Skeletal muscle satellite cell (primary cell): ENCODE measurements at regions not wholly inside any gene's neighbourhood (a gene's known extent, or its start where the extent isn't known, plus 50 kb on each side); places are given as distances from the start of the nearest gene placed in this dataset.
"Not testable (repeated sequence)": the region's sequence is repeated elsewhere in the genome, so short reads cannot be mapped to it uniquely, and the experiment has no call there.

Experiments
- H3K27me3 ChIP-seq: 2 replicates; pipeline ENCODE4 v1.7.0; 2013; ENCODE audit warnings: low read length; ENCODE audit not compliant: control insufficient read depth, insufficient read depth
- H3K36me3 ChIP-seq: 2 replicates; pipeline ENCODE4 v1.7.0; 2013; ENCODE audit warnings: mild to moderate bottlenecking, control low read depth, low read length; ENCODE audit not compliant: insufficient read depth
- H3K4me1 ChIP-seq: 2 replicates; pipeline ENCODE4 v1.7.0; 2013; ENCODE audit warnings: low read length; ENCODE audit not compliant: control insufficient read depth, insufficient read depth
- H3K4me2 ChIP-seq: 2 replicates; pipeline ENCODE4 v1.7.0; 2013; ENCODE audit warnings: mild to moderate bottlenecking, low read length
- H3K4me3 ChIP-seq: 2 replicates; pipeline ENCODE4 v1.7.0; 2013; ENCODE audit warnings: low read length
- H3K9ac ChIP-seq: 2 replicates; pipeline ENCODE4 v1.7.0; 2013; ENCODE audit warnings: mild to moderate bottlenecking, low read depth, low read length, moderate library complexity
- H3K9me3 ChIP-seq: replicated peaks from 2 replicates; pipeline ENCODE4 v1.7.0; 2013; ENCODE audit warnings: mild to moderate bottlenecking, control low read depth, low read length

DNA sequence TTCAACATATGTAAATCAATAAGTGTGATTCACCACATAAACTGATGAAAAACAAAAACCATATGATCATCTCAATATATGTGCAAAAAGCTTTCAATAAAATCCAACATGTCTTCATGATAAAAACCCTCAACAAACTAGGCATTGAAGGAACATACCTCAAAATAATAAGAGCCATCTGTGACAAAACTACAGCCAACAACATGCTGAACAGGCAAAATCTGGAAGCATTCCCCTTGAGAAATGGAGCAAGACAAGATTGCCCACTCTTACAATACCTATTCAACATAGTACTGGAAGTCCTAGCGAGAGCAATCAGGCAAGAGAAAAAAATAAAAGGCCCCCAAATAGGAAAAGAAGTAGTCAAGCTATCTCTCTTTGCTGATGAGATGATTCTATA is 76.5 kb downstream of the OTOR start:
- H3K4me3 ChIP-seq = no peak overlapping the region

DNA sequence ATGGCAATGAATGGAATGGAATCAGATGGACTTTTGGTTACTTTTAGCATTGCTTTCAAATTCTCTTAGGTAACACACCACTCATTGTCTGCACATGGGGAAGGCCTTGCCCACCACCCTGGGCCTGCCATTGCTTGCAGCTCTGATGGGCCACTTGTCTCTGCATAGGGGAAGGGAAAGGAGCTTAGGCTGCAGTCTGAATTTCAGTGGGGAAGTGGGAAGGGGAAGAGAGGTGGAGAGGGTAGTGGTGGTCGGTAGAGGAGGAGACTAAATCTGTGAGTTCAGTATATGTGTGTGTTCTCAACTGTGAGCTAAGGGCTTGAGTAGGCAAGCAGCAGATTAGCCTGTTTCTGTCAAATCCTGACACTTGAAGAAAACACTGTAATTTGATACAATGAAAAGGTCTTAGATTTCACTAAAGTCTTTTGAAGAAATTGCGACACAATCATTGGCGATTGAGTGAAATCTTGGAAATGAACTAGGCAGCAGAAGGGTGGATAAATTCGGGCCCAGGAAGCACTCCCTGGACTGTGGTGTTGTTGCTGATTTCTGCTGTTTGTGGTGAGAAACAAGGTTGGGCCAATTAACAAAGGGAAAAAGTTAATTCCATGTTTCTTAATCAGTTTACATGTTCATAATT is 80.6 kb downstream of the OTOR start:
- no peak overlapping the region for H3K9ac ChIP-seq
- no peak overlapping the region for H3K4me3 ChIP-seq
- no peaks in the 10 kb centered on the region for H3K36me3 ChIP-seq
- no peak overlapping the region for H3K4me2 ChIP-seq
- H3K4me1 ChIP-seq = no peaks in the 10 kb centered on the region
- H3K27me3 ChIP-seq = no peaks in the 10 kb centered on the region
- H3K9me3 ChIP-seq = no peaks in the 10 kb centered on the region

More for the DNA sequence above, 76.5 kb downstream of the OTOR start:
- Histone ChIP-seq H3K9ac (no peak overlapping the region), H3K4me2 (no peak overlapping the region), H3K36me3 (no peaks in the 10 kb centered on the region), H3K27me3 (no peaks in the 10 kb centered on the region), H3K4me1 (no peaks in the 10 kb centered on the region), H3K9me3 (no peaks in the 10 kb centered on the region)

DNA sequence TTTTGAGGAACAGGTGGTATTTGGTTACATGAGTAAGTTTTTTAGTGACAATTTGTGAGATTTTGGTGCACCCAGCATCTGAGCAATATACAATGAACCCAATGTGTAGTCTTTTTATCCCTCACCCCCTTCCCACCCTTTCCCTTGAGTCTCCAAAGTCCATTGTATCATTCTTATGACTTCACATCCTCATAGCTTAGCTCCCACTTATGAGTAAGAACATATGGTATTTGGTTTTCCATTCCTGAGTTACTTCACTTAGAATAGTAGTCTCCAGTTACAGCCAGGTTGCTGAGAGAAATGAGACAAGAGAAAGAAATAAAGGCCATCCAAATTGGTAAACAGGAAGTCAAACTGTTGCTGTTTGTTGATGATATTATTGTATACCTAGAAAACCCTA is 87.5 kb downstream of the OTOR start:
- not testable (repeated sequence) for H3K27me3 ChIP-seq, H3K4me1 ChIP-seq, H3K4me2 ChIP-seq, H3K9me3 ChIP-seq, H3K36me3 ChIP-seq, H3K4me3 ChIP-seq, H3K9ac ChIP-seq

DNA sequence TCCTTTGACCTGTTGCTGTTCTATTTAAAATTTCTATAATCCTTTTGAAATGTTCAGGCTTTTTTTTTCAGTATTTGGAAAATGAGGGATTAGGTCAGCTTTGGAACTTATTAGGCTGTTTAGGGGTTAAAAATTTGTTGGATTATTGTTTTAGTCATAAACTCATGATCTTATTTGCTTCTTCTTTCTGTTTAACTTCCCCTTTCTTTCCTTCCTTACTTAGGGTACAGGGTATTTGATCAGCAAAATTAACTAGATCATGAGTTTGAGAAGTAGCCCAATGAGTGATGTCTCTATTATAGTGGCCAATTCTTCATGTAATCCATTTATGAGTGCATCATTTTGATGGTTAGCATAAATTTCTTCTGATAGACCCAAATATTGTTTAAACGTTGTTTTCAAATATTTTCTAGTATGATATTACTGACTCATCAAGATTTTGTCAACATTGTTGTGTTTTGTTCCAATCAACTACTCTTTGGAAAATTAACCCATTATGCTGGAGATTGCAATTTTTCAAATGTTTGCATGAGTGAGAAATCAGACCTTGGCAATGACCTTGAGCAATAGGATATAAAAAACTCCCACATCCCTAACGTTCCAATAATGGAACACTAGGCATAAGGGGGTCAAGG is 94.4 kb downstream of the OTOR start:
- H3K4me3 ChIP-seq = no peak overlapping the region
- H3K36me3 ChIP-seq = no peaks in the 10 kb centered on the region
- no peaks in the 10 kb centered on the region for H3K4me1 ChIP-seq
- peaks cover 8% of the 10 kb centered on the region for H3K27me3 ChIP-seq
- H3K9ac ChIP-seq = no peak overlapping the region
- no peaks in the 10 kb centered on the region for H3K9me3 ChIP-seq
- no peak overlapping the region for H3K4me2 ChIP-seq

DNA sequence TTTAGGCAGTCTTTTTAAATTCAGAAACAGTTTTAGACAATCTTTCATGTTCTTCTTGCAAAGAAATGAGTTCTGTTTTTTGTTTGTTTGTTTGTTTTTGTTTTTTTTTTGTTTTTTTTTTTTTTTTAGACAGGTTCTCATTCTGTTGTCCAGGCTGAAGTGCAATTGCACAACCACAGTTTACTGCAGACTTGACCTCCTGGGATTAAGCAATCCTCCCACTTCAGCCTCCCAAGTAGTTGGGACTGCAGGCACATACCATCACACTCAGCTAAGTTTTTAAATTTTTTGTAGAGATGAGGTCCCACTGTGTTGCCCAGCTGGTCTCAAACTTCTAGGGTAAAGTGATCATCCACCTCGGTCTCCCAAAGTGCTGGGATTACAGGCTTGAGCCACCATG is 96.2 kb downstream of the OTOR start:
- Histone ChIP-seq H3K4me1 (no peaks in the 10 kb centered on the region), H3K27me3 (peaks cover 8% of the 10 kb centered on the region), H3K36me3 (no peaks in the 10 kb centered on the region), H3K4me2 (no peak overlapping the region), H3K9ac (no peak overlapping the region), H3K4me3 (no peak overlapping the region), H3K9me3 (no peaks in the 10 kb centered on the region)

DNA sequence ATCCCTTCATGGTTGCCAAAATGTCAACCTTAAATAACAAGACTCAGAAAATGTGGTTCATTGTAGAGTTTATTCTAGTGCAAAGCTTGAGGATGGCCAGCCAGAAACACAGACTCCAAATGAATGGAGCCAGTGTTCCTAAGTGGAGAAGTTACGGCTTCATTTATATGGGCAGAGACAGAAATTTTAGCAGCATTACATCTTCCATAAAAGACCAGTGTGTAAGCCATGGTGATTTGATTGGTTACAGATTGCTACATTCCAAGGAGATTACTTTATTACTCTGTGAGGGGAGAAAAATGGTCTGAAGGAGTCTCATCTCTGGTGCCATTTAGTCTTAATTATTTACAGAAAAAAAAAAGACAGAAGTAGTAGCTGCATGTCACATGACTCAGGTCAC is 97.8 kb downstream of the OTOR start:
- H3K9me3 ChIP-seq = no peaks in the 10 kb centered on the region
- H3K27me3 ChIP-seq = peaks cover 8% of the 10 kb centered on the region
- no peak overlapping the region for H3K4me2 ChIP-seq

DNA sequence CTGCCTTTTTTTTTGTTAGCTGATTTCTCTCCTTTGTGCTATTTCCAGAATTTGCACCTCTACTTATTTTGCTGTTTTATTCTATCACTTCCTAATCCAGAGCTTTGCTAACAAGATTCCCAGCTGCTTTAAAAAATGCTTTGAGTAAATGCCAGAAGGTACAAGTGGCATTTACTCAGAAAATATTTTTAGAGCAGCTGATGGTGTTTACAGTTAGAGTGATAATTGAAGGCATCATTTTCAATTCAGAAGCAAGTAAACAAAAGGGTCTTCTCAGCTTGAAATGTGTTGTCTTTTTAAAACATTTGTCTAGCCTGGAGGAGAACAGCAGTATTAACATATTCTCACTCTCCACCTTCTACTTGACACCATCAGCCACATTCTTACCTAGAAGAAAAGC is 99.9 kb downstream of the OTOR start:
- H3K27me3 ChIP-seq = peaks cover 8% of the 10 kb centered on the region
- H3K36me3 ChIP-seq = no peaks in the 10 kb centered on the region
- no peak overlapping the region for H3K9ac ChIP-seq
- H3K4me1 ChIP-seq = no peaks in the 10 kb centered on the region
- H3K4me3 ChIP-seq = no peak overlapping the region
- no peak overlapping the region for H3K4me2 ChIP-seq
- H3K9me3 ChIP-seq = no peaks in the 10 kb centered on the region

More for the DNA sequence above, 97.8 kb downstream of the OTOR start:
- H3K4me1 ChIP-seq = no peaks in the 10 kb centered on the region
- no peak overlapping the region for H3K9ac ChIP-seq
- H3K36me3 ChIP-seq = no peaks in the 10 kb centered on the region
- no peak overlapping the region for H3K4me3 ChIP-seq

DNA sequence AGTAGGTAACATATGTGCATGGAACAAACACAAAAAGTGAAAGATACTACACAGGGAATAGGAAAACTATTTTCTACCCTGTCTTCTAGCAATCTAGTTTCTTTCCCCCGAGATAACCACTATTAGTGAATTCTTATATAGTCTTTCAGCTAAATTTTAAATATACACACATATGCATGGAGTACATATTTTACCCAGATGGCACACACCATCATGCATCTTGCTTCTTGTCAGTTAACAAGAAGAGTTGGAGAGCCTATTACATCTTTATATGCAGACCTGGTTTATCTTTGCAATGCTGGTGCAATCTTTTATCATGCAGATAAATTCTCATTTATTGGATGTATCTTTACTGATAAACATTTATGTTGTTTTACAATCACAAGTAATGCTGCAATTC is 100.4 kb downstream of the OTOR start:
- no peaks in the 10 kb centered on the region for H3K4me1 ChIP-seq

DNA sequence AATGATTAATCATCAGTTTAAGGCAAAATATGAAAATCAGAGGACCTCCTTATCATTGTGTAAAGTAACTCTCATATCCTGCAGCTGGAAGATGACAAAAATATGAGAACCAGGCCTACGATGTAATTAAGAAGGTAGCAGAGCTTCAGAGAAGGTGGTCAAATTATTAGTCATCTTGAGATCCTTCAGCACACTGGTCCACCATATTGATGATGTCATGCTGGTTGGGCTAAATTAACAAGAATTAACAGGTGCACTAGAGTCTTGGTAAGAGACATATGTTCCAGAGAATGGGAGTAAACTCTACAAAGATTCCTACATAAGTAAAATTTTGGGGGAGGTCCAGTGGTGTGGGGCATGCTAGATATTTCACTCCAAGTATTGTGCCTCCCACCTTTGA is 112.8 kb downstream of the OTOR start:
- no peak overlapping the region for H3K9ac ChIP-seq
- H3K9me3 ChIP-seq = no peaks in the 10 kb centered on the region
- H3K4me3 ChIP-seq = no peak overlapping the region
- no peaks in the 10 kb centered on the region for H3K27me3 ChIP-seq
- no peak overlapping the region for H3K4me2 ChIP-seq
- H3K36me3 ChIP-seq = no peaks in the 10 kb centered on the region
- no peaks in the 10 kb centered on the region for H3K4me1 ChIP-seq

More for the DNA sequence above, 100.4 kb downstream of the OTOR start:
- no peak overlapping the region for H3K4me2 ChIP-seq
- H3K36me3 ChIP-seq = no peaks in the 10 kb centered on the region
- H3K27me3 ChIP-seq = peaks cover 8% of the 10 kb centered on the region
- no peak overlapping the region for H3K9ac ChIP-seq
- no peak overlapping the region for H3K4me3 ChIP-seq
- H3K9me3 ChIP-seq = no peaks in the 10 kb centered on the region

DNA sequence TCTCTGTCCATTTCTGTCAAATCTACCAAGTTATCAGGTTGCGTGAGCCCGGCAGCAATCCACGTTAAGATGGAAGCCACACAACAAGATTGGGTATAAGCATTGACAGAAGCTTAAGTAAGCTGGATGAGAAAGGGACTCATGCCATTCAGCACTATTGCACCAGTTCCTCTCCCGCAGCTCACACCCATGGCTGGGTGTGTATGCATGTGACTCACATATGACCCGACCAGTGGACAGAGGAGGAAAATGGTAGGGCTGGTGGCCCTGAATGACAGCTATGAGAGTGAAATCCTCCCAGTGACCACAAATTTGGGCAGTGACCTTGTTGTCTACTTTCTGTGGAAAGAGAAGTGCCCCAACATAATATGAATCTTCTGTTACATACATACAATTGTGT is 113.5 kb downstream of the OTOR start:
- Histone ChIP-seq H3K9ac (no peak overlapping the region), H3K9me3 (no peaks in the 10 kb centered on the region), H3K4me3 (no peak overlapping the region), H3K4me1 (no peaks in the 10 kb centered on the region), H3K36me3 (no peaks in the 10 kb centered on the region), H3K4me2 (no peak overlapping the region), H3K27me3 (no peaks in the 10 kb centered on the region)

DNA sequence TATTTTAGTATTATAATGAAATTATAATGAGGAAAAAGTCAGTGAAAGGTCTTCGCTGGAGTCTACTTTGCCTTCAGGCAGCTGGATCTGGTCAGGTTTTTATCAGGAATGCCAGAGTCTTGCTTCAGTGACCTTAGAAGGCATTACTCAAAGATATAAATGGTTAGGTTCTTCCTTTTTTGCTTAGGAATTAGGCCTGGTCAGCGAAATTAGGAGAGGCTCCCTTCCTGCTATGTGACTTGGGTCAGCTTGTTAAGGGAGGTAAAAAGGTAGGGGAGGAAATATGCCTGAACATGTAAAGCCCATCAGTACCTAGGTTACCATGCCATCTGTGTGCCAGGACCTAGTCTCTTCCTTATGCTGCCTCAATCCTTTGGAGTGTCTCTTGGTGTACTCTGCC is 115.1 kb downstream of the OTOR start:
- no peaks in the 10 kb centered on the region for H3K4me1 ChIP-seq
- H3K9ac ChIP-seq = no peak overlapping the region
- no peaks in the 10 kb centered on the region for H3K36me3 ChIP-seq

DNA sequence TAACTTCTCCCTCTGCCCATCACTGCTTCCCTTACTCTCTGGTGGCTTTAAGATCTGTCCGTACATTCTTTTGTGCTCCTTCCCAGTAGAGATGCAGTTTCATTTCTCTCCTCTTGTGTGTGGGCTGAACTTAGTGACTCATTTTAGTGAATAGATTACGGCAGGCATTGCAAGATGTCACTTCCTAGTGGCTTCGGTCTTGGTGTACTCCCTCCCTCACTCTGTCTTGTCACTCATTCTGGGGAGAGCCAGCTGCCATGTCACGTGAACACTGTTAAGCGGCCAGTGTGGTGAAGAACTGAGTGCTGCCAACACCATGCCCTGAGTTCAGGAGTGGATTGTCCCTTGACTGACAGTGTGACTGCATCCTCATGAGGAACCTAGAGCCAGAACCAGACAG is 115.9 kb downstream of the OTOR start:
- no peak overlapping the region for H3K9ac ChIP-seq
- H3K27me3 ChIP-seq = no peaks in the 10 kb centered on the region
- no peaks in the 10 kb centered on the region for H3K36me3 ChIP-seq
- no peak overlapping the region for H3K4me3 ChIP-seq
- H3K4me2 ChIP-seq = no peak overlapping the region
- H3K9me3 ChIP-seq = no peaks in the 10 kb centered on the region
- no peaks in the 10 kb centered on the region for H3K4me1 ChIP-seq

More for the DNA sequence above, 115.1 kb downstream of the OTOR start:
- Histone ChIP-seq H3K4me3 (no peak overlapping the region), H3K27me3 (no peaks in the 10 kb centered on the region), H3K4me2 (no peak overlapping the region), H3K9me3 (no peaks in the 10 kb centered on the region)
